Tibial nerve (tissue), 3 donors: ENCODE measurements at regions not wholly inside any gene's neighbourhood (a gene's known extent, or its start where the extent isn't known, plus 50 kb on each side); places are given as distances from the start of the nearest gene placed in this dataset.

Experiments used
- CTCF ChIP-seq, 5 experiments: fragments of 200-600 bp in 3 of 5; fragments of 450-650 bp in 2 of 5; sonication (generic) in 3 of 5; IDR thresholded peaks; one replicate each; pipeline ENCODE4 v1.5.1; 2016 to 2019; ENCODE audit warnings: antibody characterized with exemption in 5 of 5, mild to moderate bottlenecking in 3 of 5, moderate library complexity in 2 of 5
- POLR2A ChIP-seq, 2 donors: fragments of 450-650 bp; IDR thresholded peaks; one replicate each; pipeline ENCODE4 v1.6.1; 2017; ENCODE audit warnings: antibody characterized with exemption in 2 of 2, mild to moderate bottlenecking in 2 of 2, moderate library complexity in 2 of 2

GRCh38 chr5:74250304-74251102 lies 390.0 kb downstream of the ENC1 start:
- TF ChIP-seq CTCF (IDR thresholded peaks at IDR 0.05) (no peak), POLR2A (IDR thresholded peaks at IDR 0.05) (no peak)
